HG03354 (cell line): ENCODE measurements at regions not wholly inside any gene's neighbourhood (a gene's known extent, or its start where the extent isn't known, plus 50 kb on each side); places are given as distances from the start of the nearest gene placed in this dataset.
"Not testable (repeated sequence)": the region's sequence is repeated elsewhere in the genome, so short reads cannot be mapped to it uniquely, and the experiment has no call there.

ENCODE experiments used
- ATAC-seq: cut with Tn5 transposase; IDR thresholded peaks from one replicate; pipeline ENCODE4 v1.9.1; 2021; ENCODE audit warnings: mild to moderate bottlenecking; ENCODE audit not compliant: unreplicated experiment, poor library complexity, severe bottlenecking

- peak; percentile 68 for ATAC-seq
Observed at GRCh38 chr5:17398431-17398830, 99.6 kb upstream of the TAF11L2 start.

- no peak for ATAC-seq
Observed at GRCh38 chr5:17398866-17399835, 98.9 kb upstream of the TAF11L2 start.

GRCh38 chr5:17399931-17400330 is 98.1 kb upstream of the TAF11L2 start:
- no peak for ATAC-seq

- no peak for ATAC-seq
Observed at GRCh38 chr5:17400724-17401469, 97.1 kb upstream of the TAF11L2 start.

GRCh38 chr5:17401470-17402288 is 96.4 kb upstream of the TAF11L2 start:
- no peak for ATAC-seq

GRCh38 chr5:17402289-17403121 is 95.5 kb upstream of the TAF11L2 start:
- ATAC-seq, result no peak

GRCh38 chr5:17403695-17404490 is 94.1 kb upstream of the TAF11L2 start:
- no peak for ATAC-seq

GRCh38 chr5:17405976-17406375 is 92.1 kb upstream of the TAF11L2 start:
- ATAC-seq, result no peak

- ATAC-seq, result no peak
Observed at GRCh38 chr5:17406423-17406838, 91.6 kb upstream of the TAF11L2 start.

- no peak for ATAC-seq
Observed at GRCh38 chr5:17411436-17412402, 86.3 kb upstream of the TAF11L2 start.

GRCh38 chr5:17412760-17413671 is 85.0 kb upstream of the TAF11L2 start:
- ATAC-seq, result peak; percentile 61

GRCh38 chr5:17413691-17414090 is 84.3 kb upstream of the TAF11L2 start:
- ATAC-seq, result no peak

GRCh38 chr5:17415321-17415758 is 82.7 kb upstream of the TAF11L2 start:
- no peak for ATAC-seq

GRCh38 chr5:17416374-17416773 is 81.7 kb upstream of the TAF11L2 start:
- not testable (repeated sequence) for ATAC-seq

- no peak for ATAC-seq
Observed at GRCh38 chr5:17424674-17425073, 73.4 kb upstream of the TAF11L2 start.

GRCh38 chr5:17425385-17426070 is 72.5 kb upstream of the TAF11L2 start:
- ATAC-seq, result no peak
